ENCODE measurements at regions not wholly inside any gene's neighbourhood (a gene's known extent, or its start where the extent isn't known, plus 50 kb on each side); places are given as distances from the start of the nearest gene placed in this dataset.

DNA sequence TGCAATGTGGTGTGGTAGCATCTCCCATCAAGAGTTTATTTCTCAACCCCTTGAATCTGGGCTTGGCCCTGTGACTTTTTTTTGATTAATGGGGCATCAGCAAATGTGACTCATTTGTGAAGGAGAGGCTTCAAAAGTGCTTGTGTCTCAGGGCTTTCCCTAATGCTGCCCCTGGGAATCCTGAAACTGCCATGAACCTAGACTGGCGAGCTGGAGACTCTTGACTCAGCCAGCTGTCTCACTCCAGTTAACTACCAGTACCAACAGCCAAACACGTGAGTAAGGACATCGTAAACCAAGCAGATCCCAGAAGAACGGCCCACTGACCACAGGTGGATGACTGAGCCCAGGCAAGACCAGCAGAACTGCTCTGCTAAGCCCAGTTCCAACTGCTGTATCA lies 72.8 kb upstream of the ADTRP start:
- no peak overlapping the region for H3K27ac ChIP-seq (ENCODE audit: low read depth, low read length, poor library complexity, severe bottlenecking)
- ChIA-PET CTCF (no interaction called here), POLR2A (ENCODE audit: low non-redundant PET) (no interaction called here)
- TF ChIP-seq, protein P1, sequence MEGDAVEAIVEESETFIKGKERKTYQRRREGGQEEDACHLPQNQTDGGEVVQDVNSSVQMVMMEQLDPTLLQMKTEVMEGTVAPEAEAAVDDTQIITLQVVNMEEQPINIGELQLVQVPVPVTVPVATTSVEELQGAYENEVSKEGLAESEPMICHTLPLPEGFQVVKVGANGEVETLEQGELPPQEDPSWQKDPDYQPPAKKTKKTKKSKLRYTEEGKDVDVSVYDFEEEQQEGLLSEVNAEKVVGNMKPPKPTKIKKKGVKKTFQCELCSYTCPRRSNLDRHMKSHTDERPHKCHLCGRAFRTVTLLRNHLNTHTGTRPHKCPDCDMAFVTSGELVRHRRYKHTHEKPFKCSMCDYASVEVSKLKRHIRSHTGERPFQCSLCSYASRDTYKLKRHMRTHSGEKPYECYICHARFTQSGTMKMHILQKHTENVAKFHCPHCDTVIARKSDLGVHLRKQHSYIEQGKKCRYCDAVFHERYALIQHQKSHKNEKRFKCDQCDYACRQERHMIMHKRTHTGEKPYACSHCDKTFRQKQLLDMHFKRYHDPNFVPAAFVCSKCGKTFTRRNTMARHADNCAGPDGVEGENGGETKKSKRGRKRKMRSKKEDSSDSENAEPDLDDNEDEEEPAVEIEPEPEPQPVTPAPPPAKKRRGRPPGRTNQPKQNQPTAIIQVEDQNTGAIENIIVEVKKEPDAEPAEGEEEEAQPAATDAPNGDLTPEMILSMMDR (conservative IDR thresholded peaks at IDR 0.05; ENCODE audit: low read depth, low read length), result no peak
- TF ChIP-seq EZH2 (IDR thresholded peaks at IDR 0.05; ENCODE audit: borderline replicate concordance, low read depth, low read length, poor library complexity, severe bottlenecking), result no peak
- intact Hi-C loops (cut with micrococcal nuclease; ENCODE audit: unreplicated experiment), result no loop called here
- no peak overlapping the region for H3K4me3 ChIP-seq (ENCODE audit: low read depth, low read length, poor library complexity, severe bottlenecking)
- BruUV-seq (replicated peaks), result no TSS peak
- no peaks in the 10 kb centered on the region for H3K36me3 ChIP-seq (ENCODE audit: insufficient read depth, low read length, poor library complexity, severe bottlenecking)
- no peaks in the 10 kb centered on the region for H3K27me3 ChIP-seq (replicated peaks; ENCODE audit: insufficient read depth, low read depth, low read length, poor library complexity)
- DNase-seq (ENCODE audit: low spot score), result peak; percentile 10
- H3K9me3 ChIP-seq (ENCODE audit: low read depth, low read length, poor library complexity, severe bottlenecking), result no peaks in the 10 kb centered on the region
- no peaks in the 10 kb centered on the region for H3K4me1 ChIP-seq (ENCODE audit: insufficient read depth, low read length, poor library complexity, severe bottlenecking)

GRCh38 chr6:11848852-11849731 lies 70.5 kb upstream of the ADTRP start:
- CTCF ChIA-PET, result no interaction called here
- H3K9me3 ChIP-seq (ENCODE audit: low read depth, low read length, poor library complexity, severe bottlenecking), result no peaks in the 10 kb centered on the region
- POLR2A ChIA-PET (ENCODE audit: low non-redundant PET), result no interaction called here
- no peak overlapping the region for H3K4me3 ChIP-seq (ENCODE audit: low read depth, low read length, poor library complexity, severe bottlenecking)
- no peak for TF ChIP-seq EZH2 (IDR thresholded peaks at IDR 0.05; ENCODE audit: borderline replicate concordance, low read depth, low read length, poor library complexity, severe bottlenecking)
- TF ChIP-seq, protein P1 (conservative IDR thresholded peaks at IDR 0.05; ENCODE audit: low read depth, low read length), result no peak
- H3K36me3 ChIP-seq (ENCODE audit: insufficient read depth, low read length, poor library complexity, severe bottlenecking), result no peaks in the 10 kb centered on the region
- no TSS peak for BruUV-seq (replicated peaks)
- H3K27me3 ChIP-seq (replicated peaks; ENCODE audit: insufficient read depth, low read depth, low read length, poor library complexity), result no peaks in the 10 kb centered on the region
- intact Hi-C loops (cut with micrococcal nuclease; ENCODE audit: unreplicated experiment), result no loop called here
- peak; percentile 77 for DNase-seq (ENCODE audit: low spot score)
- H3K4me1 ChIP-seq (ENCODE audit: insufficient read depth, low read length, poor library complexity, severe bottlenecking), result no peaks in the 10 kb centered on the region
- no peak overlapping the region for H3K27ac ChIP-seq (ENCODE audit: low read depth, low read length, poor library complexity, severe bottlenecking)

- Histone ChIP-seq H3K27me3 (replicated peaks; ENCODE audit: insufficient read depth, low read depth, low read length, poor library complexity) (no peaks in the 10 kb centered on the region), H3K27ac (ENCODE audit: low read depth, low read length, poor library complexity, severe bottlenecking) (no peak overlapping the region), H3K4me3 (ENCODE audit: low read depth, low read length, poor library complexity, severe bottlenecking) (no peak overlapping the region), H3K9me3 (ENCODE audit: low read depth, low read length, poor library complexity, severe bottlenecking) (no peaks in the 10 kb centered on the region), H3K36me3 (ENCODE audit: insufficient read depth, low read length, poor library complexity, severe bottlenecking) (no peaks in the 10 kb centered on the region), H3K4me1 (ENCODE audit: insufficient read depth, low read length, poor library complexity, severe bottlenecking) (no peaks in the 10 kb centered on the region)
- no TSS peak for BruUV-seq (replicated peaks)
- POLR2A ChIA-PET (ENCODE audit: low non-redundant PET), result no interaction called here
- intact Hi-C loops (cut with micrococcal nuclease; ENCODE audit: unreplicated experiment), result no loop called here
- CTCF ChIA-PET, result no interaction called here
- DNase-seq (ENCODE audit: low spot score), result no peak
- TF ChIP-seq EZH2 (IDR thresholded peaks at IDR 0.05; ENCODE audit: borderline replicate concordance, low read depth, low read length, poor library complexity, severe bottlenecking), result no peak
- TF ChIP-seq, protein P1 (conservative IDR thresholded peaks at IDR 0.05; ENCODE audit: low read depth, low read length), result no peak
Observed at GRCh38 chr6:11848346-11848651, 69.7 kb upstream of the ADTRP start.
